NB4 (cell line): ENCODE measurements at regions not wholly inside any gene's neighbourhood (a gene's known extent, or its start where the extent isn't known, plus 50 kb on each side); places are given as distances from the start of the nearest gene placed in this dataset.
"Not testable (repeated sequence)": the region's sequence is repeated elsewhere in the genome, so short reads cannot be mapped to it uniquely, and the experiment has no call there.

ENCODE experiments used
- DNase-seq: peaks from one replicate; pipeline ENCODE4 v3.0.0; 2010; ENCODE audit warnings: low read depth
- H3K4me3 ChIP-seq: one replicate; pipeline ENCODE4 v1.5.1; 2011; ENCODE audit warnings: mild to moderate bottlenecking, low read depth, low read length, moderate library complexity
- MYC ChIP-seq: IDR thresholded peaks from 2 replicates; pipeline ENCODE4 v1.6.1; 2011; ENCODE audit warnings: low read depth, low read length
- POLR2A ChIP-seq: IDR thresholded peaks from 2 replicates; pipeline ENCODE4 v1.6.1; 2011; ENCODE audit warnings: mild to moderate bottlenecking; ENCODE audit not compliant: insufficient read length; ENCODE audit errors: extremely low read depth
- TF ChIP-seq, protein P1 (sequence below): IDR thresholded peaks from one replicate; pipeline ENCODE4 v1.5.1; 2012; ENCODE audit warnings: low read depth, low read length
- TF ChIP-seq, protein P2 (sequence below): IDR thresholded peaks from 2 replicates; pipeline ENCODE4 v1.6.1; 2011; ENCODE audit warnings: low read depth, low read length

DNA sequence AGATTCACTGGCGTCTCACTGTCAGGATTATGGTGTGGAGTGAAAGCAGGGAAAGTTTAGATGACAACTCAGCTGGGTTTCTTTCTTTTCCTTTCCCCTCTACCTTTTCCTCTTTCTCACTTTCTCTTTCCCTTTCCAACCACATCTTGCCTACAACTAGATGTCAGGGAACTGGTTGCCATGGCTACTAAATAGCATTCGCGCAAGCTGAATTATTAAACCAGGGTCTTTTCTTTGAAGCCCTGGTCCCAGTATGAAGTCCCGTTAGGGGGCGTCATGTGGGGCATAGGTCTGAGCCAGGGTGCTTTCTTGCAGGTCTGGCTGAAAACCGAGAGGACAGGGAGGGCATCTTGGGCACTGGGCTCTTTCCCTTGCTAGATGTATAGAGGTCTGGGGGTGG lies 168.4 kb upstream of the CACNA1E start:
- no peak for TF ChIP-seq MYC
- TF ChIP-seq, protein P1, sequence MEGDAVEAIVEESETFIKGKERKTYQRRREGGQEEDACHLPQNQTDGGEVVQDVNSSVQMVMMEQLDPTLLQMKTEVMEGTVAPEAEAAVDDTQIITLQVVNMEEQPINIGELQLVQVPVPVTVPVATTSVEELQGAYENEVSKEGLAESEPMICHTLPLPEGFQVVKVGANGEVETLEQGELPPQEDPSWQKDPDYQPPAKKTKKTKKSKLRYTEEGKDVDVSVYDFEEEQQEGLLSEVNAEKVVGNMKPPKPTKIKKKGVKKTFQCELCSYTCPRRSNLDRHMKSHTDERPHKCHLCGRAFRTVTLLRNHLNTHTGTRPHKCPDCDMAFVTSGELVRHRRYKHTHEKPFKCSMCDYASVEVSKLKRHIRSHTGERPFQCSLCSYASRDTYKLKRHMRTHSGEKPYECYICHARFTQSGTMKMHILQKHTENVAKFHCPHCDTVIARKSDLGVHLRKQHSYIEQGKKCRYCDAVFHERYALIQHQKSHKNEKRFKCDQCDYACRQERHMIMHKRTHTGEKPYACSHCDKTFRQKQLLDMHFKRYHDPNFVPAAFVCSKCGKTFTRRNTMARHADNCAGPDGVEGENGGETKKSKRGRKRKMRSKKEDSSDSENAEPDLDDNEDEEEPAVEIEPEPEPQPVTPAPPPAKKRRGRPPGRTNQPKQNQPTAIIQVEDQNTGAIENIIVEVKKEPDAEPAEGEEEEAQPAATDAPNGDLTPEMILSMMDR = no peak
- TF ChIP-seq POLR2A = no peak
- TF ChIP-seq, protein P2, sequence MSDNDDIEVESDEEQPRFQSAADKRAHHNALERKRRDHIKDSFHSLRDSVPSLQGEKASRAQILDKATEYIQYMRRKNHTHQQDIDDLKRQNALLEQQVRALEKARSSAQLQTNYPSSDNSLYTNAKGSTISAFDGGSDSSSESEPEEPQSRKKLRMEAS = no peak
- H3K4me3 ChIP-seq = no peak overlapping the region
- no peak for DNase-seq

DNA sequence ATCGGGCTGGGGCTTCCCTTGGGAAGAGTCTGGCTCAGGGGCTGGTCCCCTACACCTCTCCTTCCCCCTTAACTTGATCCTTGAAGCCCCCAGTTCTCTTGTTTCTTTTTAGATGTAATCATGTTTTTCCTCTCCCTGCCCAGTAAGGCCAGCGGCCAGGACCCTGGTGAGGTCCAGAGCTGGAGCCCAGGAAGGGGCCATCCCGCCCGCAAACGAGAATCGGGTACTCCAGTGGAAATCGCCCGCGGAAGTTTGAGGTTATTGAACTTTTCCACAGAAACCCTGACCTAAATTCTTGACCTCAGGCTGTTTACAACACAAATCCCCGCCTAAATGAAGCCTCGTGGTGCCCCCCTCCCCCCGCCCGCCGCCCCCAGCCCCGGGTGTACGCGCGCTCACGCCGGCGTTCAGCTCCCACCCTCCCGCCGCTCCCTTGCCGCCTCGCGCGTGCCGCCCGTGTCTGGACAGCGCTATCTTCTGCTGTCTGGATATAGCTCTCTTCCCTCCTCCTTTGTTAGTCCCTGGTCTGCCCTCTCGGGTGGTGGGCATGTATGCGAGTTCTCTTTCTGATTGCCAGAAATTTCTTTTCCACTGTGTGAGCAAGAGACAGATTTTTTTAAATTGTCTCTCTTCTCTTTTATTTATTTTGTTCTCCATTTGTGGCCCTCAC lies 165.9 kb upstream of the CACNA1E start:
- no peak for TF ChIP-seq MYC

DNA sequence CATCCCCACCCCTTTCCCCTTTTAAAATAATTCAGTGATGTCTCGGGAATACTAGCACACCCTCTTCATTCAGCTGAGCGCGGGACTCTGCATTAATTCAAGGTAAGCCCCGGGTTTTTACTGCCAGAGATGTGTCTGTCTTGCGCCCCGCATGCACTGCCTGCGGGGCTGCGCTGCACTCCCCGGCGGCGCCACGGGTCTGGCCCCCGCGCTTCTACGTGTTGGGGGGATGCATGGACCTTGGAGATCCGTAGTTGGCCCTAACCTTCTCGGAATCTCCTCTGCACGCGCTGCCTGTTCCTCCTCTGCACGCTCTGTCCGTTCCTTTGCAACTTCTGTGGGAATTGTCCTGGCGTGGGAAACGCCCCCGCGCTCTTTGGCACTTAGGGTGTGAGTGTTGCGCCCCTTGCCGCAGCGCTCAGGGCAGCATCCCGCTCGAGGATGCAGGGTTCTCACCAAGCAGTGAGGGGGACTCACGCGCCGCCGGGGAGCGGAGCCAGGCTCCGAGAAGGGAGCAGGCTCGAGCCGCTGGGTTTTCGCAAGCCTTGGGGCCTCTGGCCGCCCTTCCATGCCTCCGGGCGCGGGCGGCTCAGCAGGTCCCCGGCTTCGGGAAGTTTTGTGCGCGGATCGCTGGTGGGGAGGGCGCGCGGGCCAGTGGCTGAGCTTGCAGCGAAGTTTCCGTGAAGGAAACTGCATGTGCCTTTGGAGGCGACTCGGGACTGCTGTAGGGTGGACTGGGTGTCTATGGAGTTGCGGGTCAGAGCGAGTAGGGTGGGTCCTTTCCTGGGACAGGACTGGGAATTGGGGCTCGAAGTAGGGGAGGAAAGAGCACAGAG lies 165.1 kb upstream of the CACNA1E start:
- no peak for DNase-seq
- H3K4me3 ChIP-seq = no peak overlapping the region
- TF ChIP-seq POLR2A = no peak
- TF ChIP-seq, protein P1 = no peak
- TF ChIP-seq MYC = no peak
- TF ChIP-seq, protein P2 = no peak

More for the DNA sequence above, 165.9 kb upstream of the CACNA1E start:
- DNase-seq = no peak
- no peak overlapping the region for H3K4me3 ChIP-seq

DNA sequence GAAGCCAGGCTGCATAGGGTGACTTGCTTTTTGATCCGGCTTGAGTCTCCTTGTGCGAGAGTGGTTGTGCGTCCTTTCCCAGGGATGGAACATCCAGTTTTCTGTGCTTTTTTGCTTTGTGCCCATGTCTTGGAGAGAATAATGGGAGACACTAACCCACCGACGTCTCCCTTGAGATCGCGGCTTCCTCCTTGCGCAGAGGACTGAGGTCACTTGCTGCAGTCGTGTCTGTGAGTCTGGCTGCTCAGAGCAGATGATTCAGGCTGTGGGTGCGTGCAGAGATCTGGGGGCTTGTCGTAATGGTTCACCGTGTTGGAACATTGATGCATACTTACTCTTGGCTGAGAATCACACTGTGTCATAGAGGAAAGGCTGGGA lies 164.5 kb upstream of the CACNA1E start:
- no peak overlapping the region for H3K4me3 ChIP-seq
- TF ChIP-seq, protein P1 = no peak
- TF ChIP-seq, protein P2 = no peak
- DNase-seq = peak; percentile 16

DNA sequence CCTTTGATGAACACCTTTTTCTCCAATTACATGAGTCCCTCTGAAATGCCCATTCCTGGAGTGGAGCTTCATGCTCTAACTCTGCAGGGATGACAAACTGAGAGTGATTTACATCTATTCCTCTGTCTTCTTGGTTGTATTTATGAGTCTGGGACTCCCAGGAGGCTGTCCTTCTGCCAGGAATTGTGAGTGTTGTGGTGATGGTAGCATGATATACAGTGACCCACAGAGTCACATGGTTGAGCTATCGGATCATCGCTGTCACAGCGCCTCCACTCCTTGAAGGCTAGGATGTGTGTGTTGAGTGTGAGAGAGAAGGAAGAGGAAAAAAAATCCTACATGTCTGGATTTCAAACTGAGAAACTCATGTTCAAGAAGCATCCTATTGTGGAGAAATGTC lies 163.4 kb upstream of the CACNA1E start:
- DNase-seq = no peak
- H3K4me3 ChIP-seq = no peak overlapping the region
- no peak for TF ChIP-seq POLR2A
- TF ChIP-seq, protein P1 = no peak
- TF ChIP-seq, protein P2 = no peak
- TF ChIP-seq MYC = no peak

DNA sequence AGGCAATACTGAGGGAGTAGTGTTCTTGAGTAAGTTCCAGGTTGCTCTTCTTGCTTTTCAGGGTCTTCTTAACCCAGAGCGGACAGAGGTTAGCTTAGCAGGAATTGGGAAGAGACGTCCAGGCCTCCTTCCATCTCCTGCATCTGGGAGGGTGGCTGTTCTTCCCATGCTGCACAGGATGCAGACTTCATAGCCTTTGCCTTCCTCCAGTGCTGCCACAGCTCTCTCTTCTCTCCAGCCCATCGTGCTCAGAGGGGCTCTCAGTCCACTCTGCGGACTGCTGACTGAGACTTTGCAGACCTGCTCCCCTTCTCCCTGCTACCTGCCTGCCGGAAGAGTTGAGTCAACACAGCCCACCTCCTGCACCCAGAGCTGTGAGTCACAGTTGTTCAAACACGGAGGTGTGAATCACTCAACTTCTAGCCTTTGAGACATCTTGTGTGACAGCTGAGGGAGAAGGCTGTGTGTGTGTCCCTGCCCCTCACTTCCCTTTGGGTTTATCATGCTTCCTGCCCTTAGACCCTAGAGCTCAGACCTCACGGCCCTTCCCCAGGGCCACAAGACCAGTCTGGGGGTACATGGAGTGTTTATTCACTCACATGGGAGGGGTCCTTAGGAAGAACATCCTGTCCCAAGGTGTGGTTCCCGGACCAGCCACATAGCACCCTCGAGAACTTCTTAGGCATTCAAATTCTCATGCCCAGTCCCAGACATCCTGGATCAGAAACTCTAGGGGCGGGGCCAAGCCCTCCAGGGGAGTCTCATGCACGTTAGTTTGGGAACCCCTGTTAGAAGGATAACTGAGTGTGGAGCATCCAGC lies 158.3 kb upstream of the CACNA1E start:
- DNase-seq = no peak
- no peak for TF ChIP-seq MYC
- TF ChIP-seq, protein P2 = no peak
- TF ChIP-seq, protein P1 = no peak
- TF ChIP-seq POLR2A = no peak
- H3K4me3 ChIP-seq = no peak overlapping the region

DNA sequence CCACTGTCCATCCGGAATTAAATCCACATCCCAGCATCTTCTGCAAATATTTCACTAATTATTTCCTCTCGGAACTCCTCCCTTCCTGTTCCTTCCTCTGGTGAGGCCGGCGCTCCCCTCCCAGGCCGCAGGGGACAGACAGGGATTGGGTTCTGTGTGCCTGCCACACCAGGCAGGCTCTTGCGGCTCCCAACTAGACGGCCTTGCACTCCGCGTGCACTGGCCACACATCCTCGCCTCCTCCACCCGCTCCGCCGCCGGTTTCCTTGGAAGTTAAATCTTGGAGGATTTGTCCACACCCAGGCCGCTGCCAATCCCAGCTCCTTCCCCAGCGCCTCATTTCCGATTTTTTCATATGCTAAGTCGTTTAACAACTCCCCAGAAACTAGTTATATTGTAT lies 157.6 kb upstream of the CACNA1E start:
- not testable (repeated sequence) for DNase-seq, H3K4me3 ChIP-seq
